HPDE6-E6E7 (cell line): ENCODE measurements at regions not wholly inside any gene's neighbourhood (a gene's known extent, or its start where the extent isn't known, plus 50 kb on each side); places are given as distances from the start of the nearest gene placed in this dataset.

ENCODE experiments used
- DNase-seq: peaks from one replicate; pipeline ENCODE4 v3.0.0; 2011; ENCODE audit warnings: missing footprints; ENCODE audit errors: extremely low spot score

DNA sequence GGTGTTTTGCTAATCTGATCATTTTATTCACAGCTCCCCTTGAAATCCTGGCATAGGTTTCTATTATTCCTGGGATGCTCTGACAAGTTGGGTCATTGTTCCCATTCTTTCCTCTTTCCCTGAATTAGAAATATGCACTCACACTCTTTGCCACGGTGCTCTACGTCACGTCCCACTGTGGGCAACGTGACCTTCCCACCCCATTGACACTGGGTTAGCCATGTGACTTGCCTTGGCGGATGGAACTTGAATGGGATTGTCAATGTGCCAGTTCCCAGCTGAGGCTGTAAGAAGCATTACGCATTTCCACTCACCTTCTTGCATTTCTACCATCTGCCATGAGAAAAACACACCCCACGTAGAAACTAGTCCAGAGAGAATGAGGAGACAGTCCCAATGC is 492.4 kb downstream of the SHISA9 start:
- DNase-seq: no peak

DNA sequence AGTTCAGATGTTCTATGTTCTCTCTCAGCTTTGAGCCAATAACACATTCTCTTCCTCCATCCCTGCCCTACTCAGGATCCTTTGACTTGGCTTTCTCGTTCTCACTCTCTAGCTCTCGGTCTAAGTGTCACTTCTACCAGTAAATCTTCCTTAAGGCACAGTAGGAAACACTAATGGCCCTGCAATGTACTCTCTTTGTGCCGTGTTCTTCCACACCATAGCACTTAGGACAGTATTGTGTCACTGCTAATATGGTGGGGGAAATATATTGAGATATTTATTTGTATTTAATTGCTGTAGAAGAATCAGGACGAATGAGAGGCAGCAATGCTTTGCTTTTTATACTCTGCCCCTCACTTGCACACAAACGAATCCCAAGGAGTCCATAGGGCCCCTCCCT is 493.1 kb downstream of the SHISA9 start:
- no peak for DNase-seq

DNA sequence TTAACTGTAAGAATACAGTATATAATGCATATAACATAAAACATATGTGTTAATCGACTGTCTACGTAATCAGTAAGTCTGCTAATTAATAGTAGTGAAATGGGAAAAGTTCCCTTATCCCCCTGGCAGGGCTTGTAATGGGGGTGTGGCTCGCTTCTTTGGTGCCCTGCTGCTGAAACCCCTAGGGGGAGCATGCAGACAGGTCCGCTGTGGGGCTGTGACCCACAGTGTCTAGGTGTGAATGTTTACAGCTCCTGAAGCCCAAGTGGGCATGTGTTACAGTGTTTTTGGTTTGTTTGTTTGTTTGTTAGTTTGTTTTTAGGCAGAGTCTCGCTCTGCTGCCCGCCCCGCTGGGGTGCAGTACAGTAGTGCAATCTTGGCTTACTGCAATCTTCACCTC is 495.7 kb downstream of the SHISA9 start:
- DNase-seq: no peak

DNA sequence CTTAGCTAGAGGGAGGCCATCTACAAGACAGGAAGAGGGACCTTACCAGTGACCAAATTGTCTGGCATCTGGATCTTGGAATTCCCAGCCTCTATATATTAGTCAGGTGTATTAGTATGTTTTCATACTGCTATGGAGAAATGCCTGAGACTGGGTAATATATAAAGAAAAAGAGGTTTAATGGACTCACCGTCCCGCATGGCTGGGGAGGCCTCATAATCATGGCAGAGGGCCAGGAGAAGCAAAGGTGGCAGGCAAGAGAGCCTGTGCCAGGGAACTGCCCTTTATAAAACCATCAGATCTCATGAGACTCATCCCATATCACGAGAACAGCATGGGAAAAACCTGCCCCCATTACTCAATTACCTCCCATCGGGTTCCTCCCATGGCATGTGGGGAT is 500.2 kb downstream of the SHISA9 start:
- no peak for DNase-seq

DNA sequence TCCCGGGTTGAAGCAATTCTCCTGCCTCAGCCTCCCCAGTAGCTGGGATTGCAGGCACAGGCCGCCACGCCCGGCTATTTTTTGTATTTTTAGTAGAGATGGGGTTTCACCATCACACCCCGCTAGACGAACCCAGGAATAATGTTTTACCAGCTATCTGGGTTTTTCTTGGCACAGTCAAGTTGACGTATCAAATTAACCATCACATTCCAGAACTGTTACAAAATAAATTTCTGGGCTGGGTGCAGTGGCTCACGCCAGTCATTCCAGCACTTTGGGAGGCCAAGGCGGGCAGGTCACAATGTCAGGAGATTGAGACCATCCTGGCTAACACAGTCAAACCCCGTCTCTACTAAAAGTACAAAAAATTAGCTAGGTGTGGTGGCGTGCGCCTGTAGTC is 501.2 kb downstream of the SHISA9 start:
- DNase-seq: no peak

DNA sequence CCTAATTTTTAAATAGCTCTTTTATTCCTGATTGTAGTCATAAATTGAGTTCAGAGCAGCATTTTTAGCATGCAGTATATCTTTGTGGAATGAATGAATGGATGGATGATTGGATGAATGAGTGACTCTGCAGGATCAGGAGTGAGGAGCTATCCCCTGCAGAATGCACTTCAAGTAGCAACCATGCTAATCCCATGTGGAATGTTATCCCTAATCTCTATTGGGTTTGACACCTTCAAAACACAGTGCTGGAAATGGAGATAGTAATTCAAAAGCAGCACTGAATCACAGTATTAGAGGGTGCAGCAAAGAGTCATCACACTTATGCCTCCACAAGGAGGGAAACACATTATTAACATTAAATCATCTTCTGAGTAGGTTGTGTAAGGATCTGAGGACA is 501.9 kb downstream of the SHISA9 start:
- DNase-seq: no peak

DNA sequence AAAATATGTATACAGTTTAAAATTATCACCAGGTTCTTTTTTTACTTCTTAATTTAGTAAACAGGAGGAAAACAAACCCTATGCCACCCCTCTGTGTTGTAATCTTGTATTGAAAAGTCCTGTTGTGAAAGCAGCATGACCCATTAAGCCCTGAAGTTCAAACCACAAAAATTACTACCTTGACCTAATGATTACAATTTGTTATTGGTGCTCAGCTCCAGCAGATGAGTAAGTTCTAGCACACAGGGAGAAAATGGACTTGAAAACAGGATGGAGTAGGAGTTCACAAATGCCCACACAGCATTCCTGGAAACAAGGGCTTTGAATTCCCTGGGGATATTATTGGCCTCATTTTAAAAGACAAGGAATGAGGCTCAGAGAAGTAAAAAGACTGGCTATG is 505.8 kb upstream of the ERCC4 start:
- DNase-seq: no peak

DNA sequence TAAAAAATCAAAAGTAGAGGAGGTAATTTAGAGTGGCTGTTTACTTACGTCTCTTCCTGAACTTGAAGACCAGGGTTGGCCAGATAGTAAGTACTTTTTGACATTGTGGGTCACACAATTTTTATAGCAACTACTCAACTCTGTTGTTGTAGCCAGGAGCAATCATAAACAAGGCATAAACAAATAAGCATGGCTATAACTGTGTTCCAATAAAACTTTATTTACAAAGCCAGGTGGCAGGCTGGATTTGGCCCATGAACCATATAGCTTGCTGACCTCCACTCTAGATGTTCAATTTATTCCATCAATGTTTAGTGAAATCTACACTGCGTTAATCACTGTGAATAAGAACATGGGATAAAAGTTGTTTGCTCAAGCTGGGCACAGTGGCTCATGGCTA is 500.4 kb upstream of the ERCC4 start:
- no peak for DNase-seq

DNA sequence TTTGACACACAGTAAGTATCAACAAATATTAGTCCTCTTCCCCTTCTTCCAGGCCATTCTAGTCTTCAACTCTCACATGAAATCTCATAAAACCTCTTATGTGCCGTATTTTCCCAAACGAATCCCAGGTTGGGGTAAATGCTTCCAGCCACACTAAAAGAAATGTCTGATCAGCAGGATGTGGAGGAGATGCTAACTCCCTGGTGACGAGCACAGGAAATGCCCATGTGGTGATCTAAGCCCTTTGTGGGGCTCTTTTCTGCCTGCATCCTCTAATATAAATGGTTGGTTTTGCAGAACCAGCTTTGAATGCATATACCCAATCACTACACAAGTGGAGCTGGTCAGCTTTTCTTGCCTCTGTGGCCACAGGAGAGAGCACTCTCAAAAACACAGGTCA is 498.2 kb upstream of the ERCC4 start:
- no peak for DNase-seq

DNA sequence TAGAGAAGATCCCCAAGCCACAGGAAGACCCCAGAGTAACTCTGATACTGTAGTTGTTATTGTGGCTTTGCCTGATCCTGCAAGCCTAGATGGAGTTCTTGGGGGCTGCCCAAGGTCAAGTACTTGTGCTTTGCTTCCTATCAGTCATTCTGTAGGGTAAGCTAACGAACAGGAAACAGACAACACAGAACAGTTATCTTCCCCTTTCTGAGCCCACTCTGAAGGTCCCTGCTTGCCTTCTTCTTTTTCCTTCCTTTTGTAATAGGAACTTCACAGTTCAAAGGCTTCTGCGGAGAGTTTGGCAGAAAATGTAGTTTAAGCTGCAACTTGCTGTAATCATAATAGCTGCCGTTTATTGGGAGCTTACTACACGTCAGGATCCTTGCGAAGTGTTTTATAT is 494.1 kb upstream of the ERCC4 start:
- DNase-seq: no peak

DNA sequence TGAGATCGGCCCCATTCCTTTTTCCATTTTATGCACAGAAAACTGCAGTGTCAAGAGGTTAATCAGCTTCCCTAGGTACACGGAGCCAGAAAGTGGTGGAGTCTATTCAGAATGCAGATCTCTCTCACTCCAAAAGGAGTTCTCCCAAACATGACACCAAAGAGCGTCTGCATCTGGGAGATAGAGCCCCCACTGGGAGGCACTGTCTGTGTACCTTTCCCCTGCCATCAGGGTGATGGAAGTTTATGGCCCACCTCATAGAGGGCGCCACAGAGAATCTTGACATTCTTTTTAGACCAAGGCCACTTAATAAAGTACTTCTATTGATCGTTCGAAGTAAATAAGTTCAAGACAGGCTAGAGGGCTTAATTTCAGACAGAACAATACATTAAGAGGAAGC is 493.7 kb upstream of the ERCC4 start:
- DNase-seq: no peak

DNA sequence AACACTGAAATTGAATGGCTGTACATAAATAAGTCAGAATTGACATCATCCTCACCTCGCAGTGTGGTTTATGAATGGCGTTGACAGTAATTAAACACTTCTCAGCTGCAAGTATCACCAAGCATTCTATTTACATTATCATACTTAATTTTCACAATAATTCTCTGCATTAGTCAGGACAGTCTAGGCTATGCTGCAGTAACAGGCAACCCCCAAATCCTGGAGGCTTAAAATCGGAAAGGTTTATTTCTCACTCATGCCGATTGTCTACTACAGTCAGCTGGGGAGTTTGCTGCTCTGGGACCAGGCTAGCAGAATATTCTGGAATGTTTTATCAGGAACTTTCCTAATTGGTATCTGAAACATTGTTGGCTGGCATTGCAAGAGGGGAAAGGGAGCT is 493.2 kb upstream of the ERCC4 start:
- no peak for DNase-seq

DNA sequence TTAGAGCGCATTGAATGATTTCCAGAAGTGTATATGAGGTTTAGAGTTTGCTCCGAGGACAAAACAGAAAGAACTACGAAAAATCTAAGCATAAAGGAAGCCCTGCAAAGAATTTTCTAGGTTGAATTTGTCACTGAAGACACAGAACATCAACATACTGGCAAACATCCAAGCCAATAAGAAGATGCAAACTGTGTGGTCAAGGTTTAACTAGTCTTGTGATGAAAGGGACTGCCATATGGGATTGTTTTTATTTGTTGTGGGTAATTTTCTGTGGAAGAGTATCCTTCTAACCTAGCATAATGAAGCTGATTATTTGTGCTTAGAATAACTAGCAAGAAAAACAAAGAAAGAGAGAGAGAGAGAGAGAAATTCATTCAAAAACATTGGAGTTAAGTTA is 492.0 kb upstream of the ERCC4 start:
- no peak for DNase-seq

DNA sequence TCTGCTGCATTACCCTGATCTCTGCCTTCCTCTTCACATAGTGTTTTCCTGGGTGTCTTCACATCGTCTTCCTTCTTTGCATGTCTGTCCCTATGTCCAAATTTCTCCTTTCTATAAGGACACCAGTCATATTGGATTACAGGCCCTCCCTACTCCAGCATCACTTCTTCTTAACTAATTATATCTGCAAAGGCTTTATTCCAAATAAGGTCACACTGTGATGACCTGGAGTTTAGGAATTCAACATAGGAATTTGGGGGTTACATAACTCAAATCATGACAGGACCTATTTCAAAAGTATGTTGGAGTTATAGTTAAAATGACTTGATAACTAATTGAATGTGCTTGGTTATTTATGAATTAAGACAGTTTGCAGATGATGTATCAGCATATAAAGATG is 490.5 kb upstream of the ERCC4 start:
- no peak for DNase-seq

DNA sequence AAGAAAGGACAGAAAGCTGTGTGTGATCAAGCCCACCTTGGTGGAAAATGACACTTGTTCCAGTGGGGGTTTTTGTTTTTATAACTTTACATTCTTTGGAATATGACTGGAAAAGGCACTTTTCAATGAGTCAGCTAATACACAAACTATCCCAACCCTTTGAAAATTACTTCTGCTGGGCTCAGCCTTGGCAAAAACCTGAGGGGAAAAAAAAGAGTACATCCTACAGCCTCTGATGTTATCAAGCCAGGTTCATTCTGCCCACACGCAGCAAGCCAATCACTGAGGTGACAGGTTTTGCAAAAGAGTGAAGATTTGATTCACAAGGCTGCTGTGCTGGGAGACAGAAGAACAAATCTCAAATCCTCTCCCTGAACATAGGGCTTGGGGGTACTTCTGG is 484.5 kb upstream of the ERCC4 start:
- no peak for DNase-seq

DNA sequence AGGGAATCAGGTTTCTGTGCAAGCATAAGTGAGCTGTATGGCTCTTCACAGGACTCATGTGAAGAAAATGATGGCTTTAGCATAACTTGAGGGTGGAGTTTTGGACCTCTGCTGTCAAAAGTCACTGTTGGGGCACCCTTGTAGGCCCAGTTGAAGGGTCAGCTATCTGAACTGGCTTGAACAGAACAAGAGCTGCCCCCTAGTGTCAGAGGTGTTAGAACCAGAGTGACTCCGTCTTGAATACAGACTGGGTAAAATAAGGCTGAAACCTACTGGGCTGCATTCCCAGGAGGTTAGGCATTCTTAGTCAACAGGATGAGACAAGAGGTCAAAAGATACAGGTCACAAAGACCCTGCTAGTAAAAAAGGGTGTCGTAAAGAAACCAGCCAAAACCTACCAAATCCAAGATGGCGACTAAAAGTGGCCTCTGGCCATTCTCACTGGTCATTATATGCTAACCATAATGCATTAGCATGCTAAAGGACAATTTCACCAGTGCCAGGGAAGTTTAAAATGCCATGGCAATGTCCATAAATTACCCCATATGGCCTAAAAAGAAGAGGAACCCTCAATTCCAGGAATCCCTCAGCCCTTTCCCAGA is 484.0 kb upstream of the ERCC4 start:
- no peak for DNase-seq

DNA sequence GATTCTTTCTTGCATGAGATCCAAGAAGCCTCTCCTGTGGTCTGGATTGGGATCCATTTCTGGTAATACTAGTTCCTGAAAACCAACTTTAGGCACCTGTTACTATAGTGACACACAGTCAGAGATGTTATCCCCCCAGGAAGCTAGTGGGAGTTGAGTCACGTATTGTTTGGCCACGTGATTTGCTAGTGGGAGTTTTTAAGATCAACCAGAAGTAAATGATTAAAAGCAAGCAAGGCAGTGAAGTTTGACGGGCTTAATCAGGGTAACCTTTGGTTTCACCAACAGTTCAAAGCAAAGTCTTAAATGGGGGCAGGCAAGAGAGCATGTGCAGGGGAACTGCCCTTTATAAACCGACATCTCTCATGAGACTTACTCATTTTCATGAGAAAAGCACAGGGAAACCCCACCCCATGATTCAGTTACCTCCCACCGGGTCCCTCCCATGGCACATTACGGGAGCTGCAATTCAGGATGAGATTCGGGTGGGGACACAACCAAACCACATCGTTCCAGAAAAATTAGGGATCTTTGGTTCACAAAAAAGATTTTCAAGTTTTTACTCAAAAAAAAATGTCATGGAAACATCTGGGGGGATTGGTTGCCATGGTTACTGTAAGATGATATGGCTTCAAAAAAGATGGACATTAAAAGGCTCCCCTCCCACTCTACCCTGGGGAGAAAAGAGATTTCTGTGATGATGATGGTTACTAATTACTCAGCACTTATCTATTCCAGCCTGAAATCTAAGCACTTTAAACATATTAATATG is 483.1 kb upstream of the ERCC4 start:
- no peak for DNase-seq

DNA sequence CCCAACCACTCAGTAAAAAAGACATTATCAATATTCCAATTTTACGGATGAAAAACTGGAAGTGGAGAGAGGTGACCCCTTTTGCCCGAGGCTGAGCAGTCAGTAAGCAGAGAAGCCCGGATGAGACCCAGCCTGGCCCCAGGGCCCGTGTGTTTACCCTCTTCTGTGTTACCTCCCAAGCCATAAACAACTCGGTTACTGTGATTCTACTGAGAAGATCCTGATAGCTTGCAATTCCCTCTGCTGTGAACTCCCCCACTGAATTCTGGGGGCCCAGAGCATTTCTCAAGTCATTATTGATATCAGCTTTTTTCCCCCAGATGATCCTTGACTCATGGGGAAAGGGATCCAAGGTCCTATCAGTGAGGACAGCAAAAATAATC is 482.6 kb upstream of the ERCC4 start:
- DNase-seq: no peak

DNA sequence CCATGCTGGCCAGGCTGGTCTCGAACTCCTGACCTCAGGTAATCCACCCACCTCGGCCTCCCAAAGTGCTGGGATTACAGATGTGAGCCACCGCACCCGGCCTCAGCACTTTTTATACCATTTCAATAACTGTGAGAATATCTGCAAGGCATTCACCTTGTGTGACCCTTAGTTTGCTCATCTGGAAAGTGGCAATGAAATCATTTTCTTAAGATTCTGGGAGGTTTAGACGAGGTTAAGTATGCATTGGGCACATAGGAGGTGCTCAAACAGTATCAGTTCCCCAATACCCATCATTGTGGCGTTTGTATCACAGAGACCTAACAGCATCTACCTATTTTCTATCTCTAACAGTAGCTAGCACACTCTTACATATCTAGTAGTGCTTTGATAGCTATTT is 481.9 kb upstream of the ERCC4 start:
- DNase-seq: no peak

DNA sequence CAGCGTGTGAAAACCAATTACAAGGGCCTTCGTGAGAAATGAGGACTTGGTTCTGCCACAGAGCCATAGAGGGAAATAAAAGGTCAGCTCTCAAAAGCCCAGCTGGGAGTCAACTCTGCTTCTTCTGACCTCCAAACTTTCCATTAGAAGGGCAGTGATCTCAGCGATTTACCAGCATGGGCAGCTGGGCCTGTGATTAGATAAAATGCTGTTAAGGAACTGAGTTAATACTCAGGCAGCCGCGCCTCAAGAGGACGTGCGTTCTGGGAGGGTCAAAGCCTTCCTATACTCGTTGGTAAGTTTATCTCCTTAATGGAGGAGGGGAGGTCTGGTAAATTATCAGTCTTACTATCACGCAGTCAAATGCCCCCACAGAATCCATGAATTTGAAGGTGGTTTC is 480.2 kb upstream of the ERCC4 start:
- no peak for DNase-seq

DNA sequence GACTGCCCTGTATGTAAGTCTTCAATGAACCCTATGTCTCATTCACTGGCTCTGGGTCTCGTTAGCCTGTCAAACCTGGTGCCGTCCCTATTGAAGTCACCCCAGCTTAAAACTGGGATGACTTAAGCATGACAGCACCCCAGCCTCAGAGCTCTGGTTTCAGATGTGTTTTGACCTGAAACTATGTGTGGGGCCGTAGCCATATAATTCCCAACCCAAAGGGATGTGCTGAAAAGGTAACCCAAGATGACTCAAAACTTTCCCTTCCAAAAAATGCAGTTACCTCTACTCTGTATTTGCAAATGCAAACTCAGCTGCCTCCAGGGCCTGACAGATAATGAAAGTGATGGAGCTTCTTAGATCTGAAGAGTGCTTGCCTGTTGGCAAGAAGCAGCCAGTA is 478.3 kb upstream of the ERCC4 start:
- no peak for DNase-seq

DNA sequence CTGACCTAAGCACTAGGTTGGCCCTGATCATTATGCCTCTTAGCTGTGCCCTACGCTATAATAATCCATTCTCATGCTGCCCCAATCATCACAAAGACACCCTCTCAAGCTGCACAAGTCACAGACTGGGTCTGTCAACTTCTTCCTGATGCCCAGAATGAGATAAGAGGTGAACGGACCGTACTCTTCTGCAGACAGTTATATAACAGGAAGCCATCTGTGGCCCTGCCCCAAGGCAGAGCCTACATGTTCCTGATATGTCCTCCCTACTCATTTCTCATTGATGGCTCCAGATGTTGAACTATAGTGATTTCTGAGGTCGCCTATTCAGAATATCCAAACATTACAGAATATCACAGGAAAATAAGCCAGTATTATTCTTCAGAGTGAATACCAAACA is 471.6 kb upstream of the ERCC4 start:
- DNase-seq: no peak

DNA sequence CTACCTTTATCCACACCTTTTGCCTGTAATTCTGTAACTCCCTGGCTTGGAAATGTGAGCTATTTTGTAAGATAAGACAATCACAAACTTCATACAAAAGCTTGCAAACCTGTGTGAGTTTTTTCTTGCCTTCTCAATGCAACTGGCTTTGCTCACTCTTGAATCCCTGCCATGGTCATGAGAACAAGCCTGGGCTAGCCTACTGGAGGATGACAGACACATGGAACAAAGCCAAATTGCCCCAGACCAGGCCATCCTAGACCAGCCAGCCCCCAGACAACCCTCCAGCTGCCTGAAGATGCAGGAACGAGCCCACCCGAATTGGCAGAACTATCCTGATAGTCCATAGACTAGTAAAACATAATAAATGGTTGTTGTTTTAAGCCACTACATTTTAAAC is 466.6 kb upstream of the ERCC4 start:
- no peak for DNase-seq

DNA sequence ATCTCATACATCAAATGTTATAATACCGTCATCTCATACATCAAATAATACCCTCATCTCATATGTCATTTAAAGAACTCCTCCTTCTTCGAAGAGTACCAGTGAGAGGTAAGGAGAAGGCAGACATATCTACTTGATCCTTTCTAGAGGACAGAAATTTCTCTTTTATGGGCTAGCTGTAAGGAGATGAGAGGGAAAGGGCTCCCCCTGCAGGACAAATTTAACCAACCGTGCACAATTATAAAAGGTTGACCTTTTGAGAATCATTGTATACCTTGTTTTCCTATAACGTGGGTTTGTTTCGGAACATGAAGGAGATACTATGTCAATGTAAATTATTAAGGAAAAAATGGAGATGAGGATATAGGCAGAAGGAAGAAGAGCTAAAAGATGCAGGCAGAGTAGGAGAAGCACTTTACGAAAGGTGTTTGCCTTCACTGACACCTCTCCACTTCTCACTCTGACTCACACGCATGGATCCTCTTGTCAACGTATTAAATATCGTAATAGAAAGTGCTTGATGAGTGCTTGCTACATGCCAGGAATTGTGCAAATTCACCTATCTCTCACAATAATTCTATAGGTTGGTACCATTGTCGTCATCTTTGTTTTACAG is 465.9 kb upstream of the ERCC4 start:
- no peak for DNase-seq
